GM12878 (cell line): ENCODE measurements at regions not wholly inside any gene's neighbourhood (a gene's known extent, or its start where the extent isn't known, plus 50 kb on each side); places are given as distances from the start of the nearest gene placed in this dataset.

Experiments
- ATAC-seq: fragments of 200-7000 bp; cut with Tn5 transposase; 3 replicates; pipeline ENCODE4 v1.9.1; 2020; ENCODE audit warnings: mild to moderate bottlenecking, moderate library complexity
- BruUV-seq: library from RNA; stranded (reverse); fragments of 400-500 nt; replicated peaks from 2 replicates; lab custom pipeline; 2021; lab: Mats Ljungman, UMichigan
- CTCF ChIA-PET: fragments of 300-600 bp; sonication (Branson Sonifier 250); formaldehyde crosslinking; extraction: SDS; loops from one replicate; lab custom pipeline; 2021; ENCODE audit warnings: inconsistent platforms; lab: Yijun Ruan, JAX
- POLR2A ChIA-PET: fragments of 350-600 bp; formaldehyde crosslinking; extraction: SDS; loops from one replicate; lab custom pipeline; 2021; ENCODE audit warnings: inconsistent platforms; lab: Charles Lee
- RAD21 ChIA-PET: fragments of 300-600 bp; sonication (Branson Sonifier 250); formaldehyde crosslinking; loops from one replicate; lab custom pipeline; 2023; ENCODE audit warnings: antibody characterized with exemption; ENCODE audit not compliant: unreplicated experiment; lab: Charles Lee
- SMC1A ChIA-PET: fragments of 300-600 bp; sonication (Branson Sonifier 250); formaldehyde crosslinking; loops from one replicate; lab custom pipeline; 2023; ENCODE audit not compliant: unreplicated experiment, uncharacterized antibody; lab: Charles Lee
- DNase-seq: peaks from one replicate; pipeline ENCODE4 v3.0.0-alpha.2; 2011; ENCODE audit warnings: low read depth, low spot score
- FAIRE-seq: peaks from 3 replicates; lab custom pipeline; 2011; peaks lifted over from hg19 to GRCh38; lab: Jason Lieb, UNC
- H2AFZ ChIP-seq: 2 replicates; pipeline ENCODE4 v1.6.0; 2011; ENCODE audit warnings: low read depth, low read length, control low read depth; ENCODE audit not compliant: control insufficient read depth
- H3K27ac ChIP-seq: 2 replicates; pipeline ENCODE4 v1.5.1; 2011; ENCODE audit warnings: control low read depth; ENCODE audit not compliant: control insufficient read depth, insufficient read depth
- H3K27me3 ChIP-seq, 2 experiments: replicated peaks in 1 of 2; 2 replicates each; pipeline versions ENCODE4 v1.6.0 to v1.6.1; 2011; ENCODE audit warnings: low read length in 1 of 2; ENCODE audit not compliant: control insufficient read depth in 2 of 2, insufficient read depth in 2 of 2
- H3K36me3 ChIP-seq, 2 experiments: 2 replicates each; pipeline ENCODE4 v1.5.1; 2011; ENCODE audit warnings: low read length in 1 of 2; ENCODE audit not compliant: control insufficient read depth in 2 of 2, insufficient read depth in 2 of 2
- H3K4me1 ChIP-seq: 2 replicates; pipeline ENCODE4 v1.6.1; 2011; ENCODE audit warnings: mild to moderate bottlenecking, low read length, moderate library complexity, mixed read lengths; ENCODE audit not compliant: control insufficient read depth, insufficient read depth
- H3K4me2 ChIP-seq: 2 replicates; pipeline ENCODE4 v1.6.0; 2011; ENCODE audit warnings: control low read depth; ENCODE audit not compliant: control insufficient read depth, insufficient read depth
- H3K4me3 ChIP-seq: fragments of 200-600 bp; sonication (generic); 2 replicates; pipeline ENCODE4 v1.5.1; 2016
- H3K79me2 ChIP-seq: 2 replicates; pipeline ENCODE4 v1.6.0; 2011; ENCODE audit warnings: low read length; ENCODE audit not compliant: control insufficient read depth, insufficient read depth
- H3K9ac ChIP-seq: 2 replicates; pipeline ENCODE4 v1.8.0; 2011; ENCODE audit warnings: low read length, control low read depth, mixed read lengths; ENCODE audit not compliant: control insufficient read depth, insufficient read depth
- H3K9me3 ChIP-seq: replicated peaks from 3 replicates; pipeline ENCODE4 v1.5.1; 2011; ENCODE audit warnings: mild to moderate bottlenecking, low read length; ENCODE audit not compliant: control insufficient read depth, insufficient read depth
- H4K20me1 ChIP-seq: 2 replicates; pipeline ENCODE4 v1.6.0; 2011; ENCODE audit not compliant: control insufficient read depth, insufficient read depth
- E2F8 ChIP-seq: fragments of 450-650 bp; IDR thresholded peaks from 2 replicates; pipeline ENCODE4 v1.6.1; 2018; ENCODE audit warnings: mild to moderate bottlenecking, low read depth, moderate library complexity; ENCODE audit not compliant: partially characterized antibody
- HDGF ChIP-seq: fragments of 450-650 bp; IDR thresholded peaks from 2 replicates; pipeline ENCODE4 v1.6.1; 2016; ENCODE audit warnings: antibody characterized with exemption
- JUNB ChIP-seq: IDR thresholded peaks from 2 replicates; pipeline ENCODE4 v1.6.1; 2016; ENCODE audit warnings: antibody characterized with exemption, mild to moderate bottlenecking
- NR2C1 ChIP-seq: fragments of 450-650 bp; IDR thresholded peaks from 2 replicates; pipeline ENCODE4 v1.6.1; 2017; ENCODE audit warnings: antibody characterized with exemption, mild to moderate bottlenecking, moderate library complexity
- POLR2AphosphoS5 ChIP-seq: IDR thresholded peaks from 2 replicates; pipeline ENCODE4 v1.6.1; 2011; ENCODE audit warnings: mild to moderate bottlenecking, low read length, inconsistent platforms
- RFX5 ChIP-seq: IDR thresholded peaks from 2 replicates; pipeline ENCODE4 v1.6.1; 2011; ENCODE audit warnings: low read depth, low read length, improper control_type of control experiment
- TAF1 ChIP-seq: IDR thresholded peaks from 2 replicates; pipeline ENCODE4 v1.6.1; 2011; ENCODE audit warnings: mild to moderate bottlenecking, low read depth, low read length, borderline replicate concordance
- TCF3 ChIP-seq: IDR thresholded peaks from 2 replicates; pipeline ENCODE4 v1.6.1; 2012; ENCODE audit warnings: low read depth, mild to moderate bottlenecking, low read length, borderline replicate concordance; ENCODE audit not compliant: insufficient read depth
- WGBS: methylation state at CpG from one replicate; pipeline ENCODE4 v1.1.6; 2016; ENCODE audit warnings: low lambda C conversion rate; ENCODE audit not compliant: insufficient replicate concordance, insufficient coverage; ENCODE audit errors: missing lambda C conversion rate; 5-methylcytosine and 5-hydroxymethylcytosine counted together
- in situ Hi-C: fragments of 300-500 bp; cut with MboI; formaldehyde crosslinking; loops from 9 replicates; pipeline ENCODE4 v1.14.3; 2018; ENCODE audit warnings: mixed read lengths
- intact Hi-C: fragments of 100-400 bp; cut with micrococcal nuclease; formaldehyde crosslinking; loops from one replicate; pipeline ENCODE4 v1.14.2; 2022; ENCODE audit not compliant: unreplicated experiment

DNA sequence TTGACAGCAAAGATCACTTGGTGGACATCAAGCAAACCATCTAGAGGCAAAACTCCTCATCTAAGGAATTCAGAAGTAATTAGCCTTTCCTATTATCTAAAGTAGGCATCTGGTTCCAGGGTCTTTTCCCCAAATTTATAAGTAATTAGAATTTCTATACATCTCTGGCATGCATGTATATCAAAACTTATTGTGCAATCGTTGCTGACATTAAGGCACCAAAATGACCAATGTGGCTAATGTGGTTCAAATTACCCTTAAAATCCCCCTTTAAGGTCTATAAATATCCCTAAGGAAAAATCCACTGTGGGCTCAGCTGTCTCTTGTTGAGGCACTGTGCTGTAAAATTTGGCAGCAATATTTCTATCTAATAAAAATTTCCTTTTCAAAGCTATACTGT, 695.9 kb upstream of the LRRTM4 start:
- no peaks in the 10 kb centered on the region for H3K79me2 ChIP-seq
- H3K9ac ChIP-seq = no peak overlapping the region
- no peaks in the 10 kb centered on the region for H3K27me3 ChIP-seq
- no peak for ATAC-seq
- CTCF ChIA-PET = no interaction called here
- no peak overlapping the region for H3K27ac ChIP-seq
- no peaks in the 10 kb centered on the region for H4K20me1 ChIP-seq
- no peak overlapping the region for H3K4me3 ChIP-seq
- TF ChIP-seq HDGF (no peak), E2F8 (no peak), TCF3 (no peak), JUNB (no peak), NR2C1 (no peak), TAF1 (no peak), RFX5 (no peak), POLR2AphosphoS5 (no peak)
- TF ChIP-seq, all 136 proteins: peak for 0
- intact Hi-C loops (no loop called here), in situ Hi-C loops (no loop called here)
- Histone ChIP-seq H3K9me3 (no peaks in the 10 kb centered on the region), H3K36me3 (no peaks in the 10 kb centered on the region), H3K4me2 (no peak overlapping the region), H2AFZ (no peak overlapping the region), H3K4me1 (no peaks in the 10 kb centered on the region)
- DNase-seq (no peak), FAIRE-seq (no peak)
- ChIA-PET RAD21 (no interaction called here), POLR2A (no interaction called here), SMC1A (interaction anchor here (0.7 to 0.9 kb wide), 3 partner anchors 7 to 138 kb away, joined by 3 read pairs; no protein-coding TSS in a partner anchor)
- BruUV-seq = no TSS peak
- WGBS = 0% methylated on average over 1 of the region's 1 CpG
